NB4 (cell line): ENCODE measurements at regions not wholly inside any gene's neighbourhood (a gene's known extent, or its start where the extent isn't known, plus 50 kb on each side); places are given as distances from the start of the nearest gene placed in this dataset.

ENCODE experiments used
- MYC ChIP-seq: IDR thresholded peaks from 2 replicates; pipeline ENCODE4 v1.6.1; 2011; ENCODE audit warnings: low read depth, low read length
- POLR2A ChIP-seq: IDR thresholded peaks from 2 replicates; pipeline ENCODE4 v1.6.1; 2011; ENCODE audit warnings: mild to moderate bottlenecking; ENCODE audit not compliant: insufficient read length; ENCODE audit errors: extremely low read depth
- TF ChIP-seq, protein P1 (sequence below): IDR thresholded peaks from one replicate; pipeline ENCODE4 v1.5.1; 2012; ENCODE audit warnings: low read depth, low read length
- TF ChIP-seq, protein P2 (sequence below): IDR thresholded peaks from 2 replicates; pipeline ENCODE4 v1.6.1; 2011; ENCODE audit warnings: low read depth, low read length

DNA sequence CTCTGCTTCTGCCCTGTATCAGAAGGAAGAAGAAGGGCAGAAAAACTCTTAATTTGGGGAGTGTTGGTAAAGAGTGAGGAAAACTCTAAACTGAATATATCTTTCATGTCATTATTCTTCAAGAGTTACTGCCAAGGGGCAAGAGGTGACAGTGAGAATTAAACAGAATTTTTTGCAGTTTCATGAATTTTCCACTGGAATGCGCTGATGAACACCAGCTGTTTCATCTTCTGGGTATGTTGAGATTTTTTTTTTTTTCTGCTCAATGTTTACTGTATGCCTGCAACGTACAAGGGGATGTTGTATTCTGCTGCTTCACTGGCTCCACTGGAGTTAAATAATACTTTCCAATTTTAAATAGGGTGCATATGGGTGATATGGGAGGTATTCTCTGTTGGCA is 117.8 kb downstream of the FAM76B start:
- TF ChIP-seq, protein P1, sequence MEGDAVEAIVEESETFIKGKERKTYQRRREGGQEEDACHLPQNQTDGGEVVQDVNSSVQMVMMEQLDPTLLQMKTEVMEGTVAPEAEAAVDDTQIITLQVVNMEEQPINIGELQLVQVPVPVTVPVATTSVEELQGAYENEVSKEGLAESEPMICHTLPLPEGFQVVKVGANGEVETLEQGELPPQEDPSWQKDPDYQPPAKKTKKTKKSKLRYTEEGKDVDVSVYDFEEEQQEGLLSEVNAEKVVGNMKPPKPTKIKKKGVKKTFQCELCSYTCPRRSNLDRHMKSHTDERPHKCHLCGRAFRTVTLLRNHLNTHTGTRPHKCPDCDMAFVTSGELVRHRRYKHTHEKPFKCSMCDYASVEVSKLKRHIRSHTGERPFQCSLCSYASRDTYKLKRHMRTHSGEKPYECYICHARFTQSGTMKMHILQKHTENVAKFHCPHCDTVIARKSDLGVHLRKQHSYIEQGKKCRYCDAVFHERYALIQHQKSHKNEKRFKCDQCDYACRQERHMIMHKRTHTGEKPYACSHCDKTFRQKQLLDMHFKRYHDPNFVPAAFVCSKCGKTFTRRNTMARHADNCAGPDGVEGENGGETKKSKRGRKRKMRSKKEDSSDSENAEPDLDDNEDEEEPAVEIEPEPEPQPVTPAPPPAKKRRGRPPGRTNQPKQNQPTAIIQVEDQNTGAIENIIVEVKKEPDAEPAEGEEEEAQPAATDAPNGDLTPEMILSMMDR = no peak
- TF ChIP-seq, protein P2, sequence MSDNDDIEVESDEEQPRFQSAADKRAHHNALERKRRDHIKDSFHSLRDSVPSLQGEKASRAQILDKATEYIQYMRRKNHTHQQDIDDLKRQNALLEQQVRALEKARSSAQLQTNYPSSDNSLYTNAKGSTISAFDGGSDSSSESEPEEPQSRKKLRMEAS = no peak
- TF ChIP-seq POLR2A (no peak), MYC (no peak)
